ENCODE measurements at regions not wholly inside any gene's neighbourhood (a gene's known extent, or its start where the extent isn't known, plus 50 kb on each side); places are given as distances from the start of the nearest gene placed in this dataset.

DNA sequence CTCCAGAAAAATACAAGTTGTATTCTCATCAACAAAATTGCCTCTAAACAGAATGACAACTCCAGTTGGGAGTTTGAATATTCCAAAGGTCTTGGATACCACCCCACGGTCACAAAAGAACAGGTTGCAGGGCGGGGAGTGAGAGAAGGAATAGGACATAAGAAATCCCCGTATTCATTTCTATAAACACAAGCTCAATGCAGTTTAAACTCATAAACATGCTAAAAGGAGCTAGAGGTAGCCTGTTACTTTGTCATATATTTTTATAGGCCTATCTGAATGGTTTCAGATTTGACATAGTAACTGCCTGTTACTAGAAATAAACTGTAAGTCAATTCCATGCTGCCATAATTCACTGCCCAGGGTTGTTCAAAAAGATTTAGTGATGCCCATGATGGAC, 567.5 kb downstream of the BCL11A start:
- DNase-seq (ENCODE audit: low read depth in 2 of 2), result no peak

DNA sequence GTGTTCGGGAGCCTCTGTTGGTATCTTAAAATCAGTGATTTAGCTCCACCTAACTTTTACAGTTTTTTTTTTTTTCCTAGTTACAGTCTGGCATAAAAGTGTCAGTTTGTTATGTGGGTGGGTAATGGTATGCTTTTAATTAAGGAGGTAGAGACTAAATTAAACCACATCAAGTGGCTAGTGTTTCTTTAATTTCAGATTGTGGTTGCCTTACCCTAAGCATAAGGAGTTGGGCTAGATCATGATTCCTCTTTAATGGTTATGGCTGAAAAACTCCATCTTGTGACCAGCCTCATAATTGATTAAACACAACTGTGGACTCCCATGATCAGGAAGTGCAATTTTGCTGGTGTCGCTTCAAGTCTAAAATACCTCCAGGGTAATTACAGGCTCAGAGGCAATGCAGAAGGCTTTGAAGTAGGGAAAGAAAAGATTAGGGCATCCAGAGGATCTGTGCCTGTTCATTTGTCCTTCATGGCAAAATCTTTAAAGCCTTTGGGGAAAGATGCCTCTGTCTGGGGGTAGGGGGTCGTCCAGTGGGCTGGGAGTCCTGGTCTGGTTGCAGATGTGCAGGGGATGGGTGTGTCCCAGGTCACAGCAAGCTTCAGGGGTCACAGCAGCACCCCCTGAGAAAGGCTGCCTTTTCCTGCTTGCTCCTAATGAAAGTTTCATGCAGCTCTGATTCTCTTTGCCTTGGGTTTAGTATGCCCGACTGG, 579.2 kb downstream of the BCL11A start:
- no peak for DNase-seq (ENCODE audit: low read depth in 2 of 2)

DNA sequence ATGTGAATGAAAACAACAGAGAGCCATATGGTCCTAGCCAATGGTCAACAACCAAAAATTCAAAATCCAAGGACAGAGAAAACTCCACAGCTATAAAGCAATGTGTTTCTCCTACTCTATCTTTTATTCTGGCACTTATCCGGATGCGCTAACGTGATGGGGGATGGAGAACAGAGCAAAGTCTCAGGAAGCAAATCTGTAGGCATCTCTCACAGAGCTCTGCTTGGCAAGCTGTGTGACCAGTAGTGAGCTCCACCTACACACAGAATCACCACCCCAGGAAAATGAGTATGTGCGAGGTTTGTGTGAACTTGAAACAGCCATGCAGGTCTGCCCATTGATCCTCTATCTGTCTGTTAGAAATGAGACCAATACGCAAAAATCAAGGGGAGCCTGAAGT, 584.3 kb downstream of the BCL11A start:
- no peak for DNase-seq (ENCODE audit: low read depth in 2 of 2)

DNA sequence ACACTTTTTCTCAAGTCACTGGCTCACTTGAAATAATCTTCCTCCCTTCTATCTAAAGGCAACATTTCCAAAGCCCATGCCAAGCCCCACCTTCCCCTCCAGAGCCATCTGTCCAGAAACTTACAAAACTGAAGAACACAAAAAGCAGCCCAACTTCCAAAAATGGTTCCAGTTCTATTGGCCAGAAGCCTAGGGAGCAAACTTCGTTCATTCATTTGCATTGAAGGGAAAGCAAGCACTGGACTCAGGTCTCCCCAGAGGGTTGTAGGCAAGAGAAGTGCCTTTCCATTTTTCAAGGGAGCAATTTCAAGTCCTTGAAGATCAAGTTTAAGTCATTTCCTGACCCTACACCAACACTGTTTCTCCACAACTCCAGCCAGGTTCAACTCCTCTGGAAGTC, 585.0 kb downstream of the BCL11A start:
- DNase-seq (ENCODE audit: low read depth in 2 of 2), result no peak

DNA sequence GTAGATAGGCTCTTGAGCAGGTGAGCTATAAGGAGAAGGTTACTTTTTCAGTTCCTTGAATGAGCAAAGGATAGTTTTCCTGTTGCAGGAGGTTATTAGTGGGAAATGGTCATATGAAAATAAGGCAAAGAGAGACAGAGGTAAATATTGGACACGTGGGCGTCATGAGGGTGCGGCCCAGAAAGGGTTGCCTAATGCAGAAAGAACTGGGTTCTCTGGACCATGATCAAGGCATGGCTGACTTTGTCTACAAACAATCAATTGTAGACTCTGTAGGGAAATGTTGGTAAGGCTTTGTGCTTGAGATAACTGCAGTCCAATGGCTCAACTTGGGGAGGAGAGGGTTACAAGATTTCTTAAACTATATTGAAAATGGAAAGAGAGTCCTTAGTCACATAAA, 585.8 kb downstream of the BCL11A start:
- no peak for DNase-seq (ENCODE audit: low read depth in 2 of 2)

DNA sequence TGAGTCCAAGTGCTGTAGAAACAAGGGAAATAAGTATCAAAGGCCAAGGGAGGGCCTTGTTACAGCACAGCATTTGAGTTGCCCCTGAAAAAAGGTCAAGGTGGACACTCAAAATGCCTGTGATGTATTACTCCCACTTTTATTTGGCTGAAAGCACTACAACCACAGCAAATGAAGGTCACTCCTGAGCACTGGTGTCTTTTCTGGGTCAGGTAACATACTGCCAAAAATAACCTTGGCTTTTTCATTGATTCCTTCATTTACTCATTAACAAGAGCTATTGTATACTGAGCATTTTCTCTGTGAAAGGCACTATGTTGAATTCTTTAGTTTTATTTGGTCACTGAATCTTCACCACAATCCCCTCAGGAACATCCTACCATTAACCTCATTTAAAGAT, 590.3 kb downstream of the BCL11A start:
- DNase-seq (ENCODE audit: low read depth in 2 of 2), result no peak

DNA sequence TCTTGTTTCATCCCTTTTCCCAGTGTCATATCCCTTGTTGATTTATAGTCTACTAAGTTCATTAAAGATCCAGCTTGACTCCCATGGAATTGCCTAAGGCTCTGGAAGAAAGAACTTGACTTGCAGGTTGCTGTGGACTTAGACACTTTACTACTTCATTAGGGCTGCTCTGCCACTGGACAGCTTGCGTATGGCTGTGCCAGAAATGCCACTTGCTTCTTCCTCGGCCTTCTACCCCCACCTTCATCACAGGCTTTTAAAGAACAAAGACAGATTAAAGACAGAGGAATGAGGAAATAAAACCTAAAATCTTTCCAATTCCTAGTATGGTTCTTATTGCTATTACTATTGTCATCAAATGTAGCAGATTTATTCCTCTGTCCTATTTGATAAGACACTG, 591.7 kb downstream of the BCL11A start:
- DNase-seq (ENCODE audit: low read depth in 2 of 2), result no peak

DNA sequence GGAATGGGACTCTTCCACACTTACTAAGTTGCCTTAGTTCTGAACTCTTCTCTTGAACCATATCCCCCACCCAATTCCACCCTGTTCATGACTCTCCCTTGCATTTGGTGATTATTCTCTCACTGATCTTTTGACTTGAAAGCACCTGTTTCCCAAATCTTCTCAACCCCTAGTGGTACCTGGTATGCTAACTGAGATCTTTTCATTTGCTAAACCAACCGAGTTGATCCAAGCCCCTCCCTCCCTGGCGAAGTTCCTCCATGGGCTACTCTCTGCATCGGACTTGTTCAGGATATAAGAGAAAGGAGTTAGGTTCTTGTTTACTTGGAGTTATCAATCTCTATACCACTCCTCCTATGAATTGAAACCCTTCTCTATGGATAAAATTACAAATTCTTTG, 593.5 kb downstream of the BCL11A start:
- no peak for DNase-seq (ENCODE audit: low read depth in 2 of 2)

DNA sequence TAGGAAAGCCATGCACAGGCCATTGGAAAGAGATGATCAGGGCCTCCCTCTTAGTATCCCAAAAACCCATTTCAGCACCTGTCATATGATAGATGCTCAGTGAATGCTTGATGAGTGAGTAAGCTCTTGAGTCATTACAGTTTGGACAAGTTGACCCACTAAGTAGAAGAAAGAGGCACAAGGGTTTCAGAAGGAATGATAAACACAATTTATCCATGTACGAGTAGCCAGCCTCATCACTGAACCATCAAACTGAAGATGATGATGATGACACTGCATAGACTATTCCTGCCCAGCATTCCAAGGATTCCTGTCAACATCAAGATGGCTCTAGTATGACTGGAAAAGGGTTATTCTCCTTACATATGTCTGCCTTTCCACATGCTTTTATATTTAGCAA, 596.0 kb downstream of the BCL11A start:
- DNase-seq (ENCODE audit: low read depth in 2 of 2), result no peak

DNA sequence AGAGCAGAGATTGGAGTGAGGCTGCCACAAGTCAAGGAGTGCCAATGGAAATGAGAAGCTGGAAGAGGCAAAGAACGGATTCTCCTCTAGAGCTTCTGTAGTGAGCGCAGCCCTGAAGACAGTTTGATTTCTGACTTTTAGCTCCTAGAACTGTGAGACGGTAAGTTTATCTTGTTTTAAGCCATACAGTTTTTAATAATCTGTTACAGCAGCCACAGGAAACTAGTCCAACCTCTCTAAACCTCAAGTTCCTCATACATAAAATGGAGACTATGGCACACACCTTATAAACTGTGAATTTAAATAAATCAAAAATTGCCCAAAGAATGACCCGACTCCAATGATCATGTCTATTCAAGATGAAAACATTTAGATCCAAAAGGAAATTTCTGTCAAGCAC, 596.5 kb downstream of the BCL11A start:
- DNase-seq (ENCODE audit: low read depth in 2 of 2), result no peak

DNA sequence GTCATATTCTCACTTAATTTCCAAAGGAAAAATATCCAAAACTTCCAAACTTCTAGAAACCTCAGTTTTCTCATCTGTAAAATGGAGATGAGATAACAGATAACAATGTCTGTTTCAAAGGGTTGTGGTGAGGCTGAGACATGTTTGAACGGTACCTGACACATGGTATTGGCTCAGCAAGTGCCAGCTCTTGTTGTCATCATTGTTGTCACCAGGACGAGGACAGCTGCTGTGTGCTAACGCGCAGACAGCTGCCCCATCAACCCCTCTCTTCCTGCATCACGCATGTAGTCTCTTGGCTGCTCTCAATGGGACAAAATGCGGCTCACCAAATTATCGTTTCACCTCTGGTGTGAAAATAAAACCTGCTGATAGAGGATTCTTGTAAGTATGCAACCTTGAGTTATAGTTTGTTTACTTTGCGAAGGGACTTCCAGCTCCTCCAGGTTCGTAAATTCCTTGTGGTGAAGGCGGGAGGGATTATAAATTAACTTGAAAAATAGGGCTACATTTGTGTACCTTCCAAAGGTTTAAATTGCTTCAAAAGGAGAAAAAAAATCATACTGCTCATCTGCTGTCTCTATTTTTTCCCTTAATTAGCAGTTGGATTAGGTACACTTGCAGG, 605.4 kb downstream of the BCL11A start:
- DNase-seq (ENCODE audit: low read depth in 2 of 2), result no peak

DNA sequence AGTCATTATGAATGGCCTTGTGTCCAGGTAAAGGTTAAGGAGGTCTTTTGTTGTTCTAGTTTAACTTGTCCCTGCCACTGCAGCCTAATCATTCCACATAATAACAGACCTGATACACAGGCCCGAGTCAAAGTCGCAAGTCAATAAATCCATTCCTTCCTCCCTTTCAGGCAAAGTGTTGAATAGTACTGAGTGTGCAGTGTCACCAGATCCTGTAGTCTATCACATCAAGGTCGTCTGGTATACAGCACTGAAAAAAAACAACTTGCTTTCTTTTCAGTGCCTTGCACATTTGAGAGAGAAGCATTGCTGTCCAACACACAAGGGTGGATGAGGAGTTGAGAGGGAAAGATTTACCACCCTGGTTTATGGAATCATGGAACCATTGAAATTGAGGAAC, 606.2 kb downstream of the BCL11A start:
- DNase-seq (ENCODE audit: low read depth in 2 of 2), result no peak

DNA sequence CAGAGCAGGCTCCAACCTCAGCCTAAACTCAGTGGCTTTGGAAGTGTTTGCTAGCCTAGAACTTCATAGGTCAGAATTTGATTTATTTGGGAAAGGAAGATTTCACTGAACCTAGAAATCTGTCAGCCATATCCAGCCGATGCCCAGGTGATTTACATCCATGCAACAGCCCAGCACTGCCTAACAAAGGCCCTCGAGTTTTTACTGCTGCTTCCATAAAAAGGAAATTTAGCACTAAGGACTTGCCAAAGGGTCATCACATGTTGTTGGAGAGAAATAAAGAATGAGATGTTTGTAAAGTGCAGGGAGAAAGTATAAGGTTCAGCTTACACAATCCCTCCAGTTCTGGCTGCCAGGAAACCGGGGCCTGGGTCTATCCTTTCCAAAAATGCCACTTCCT, 614.2 kb downstream of the BCL11A start:
- DNase-seq (ENCODE audit: low read depth in 2 of 2), result no peak

DNA sequence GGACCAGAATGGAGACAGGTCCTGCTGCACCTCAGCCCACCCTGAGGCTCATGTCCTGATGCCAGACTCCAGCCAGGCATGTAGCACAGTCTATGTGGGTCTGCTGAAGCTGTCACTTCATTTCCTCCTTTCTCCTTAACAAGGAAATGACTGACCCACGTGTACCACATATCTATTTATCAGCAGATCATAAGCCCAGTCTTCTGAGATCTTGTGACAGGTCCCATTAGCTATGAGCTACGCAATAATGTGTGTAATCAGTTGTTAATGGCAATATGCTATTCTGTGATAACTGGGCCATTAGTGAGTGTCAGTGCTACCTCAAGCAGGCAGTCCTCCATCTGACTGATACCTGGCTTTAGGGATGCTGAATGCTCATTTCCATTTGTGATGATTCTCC, 615.3 kb downstream of the BCL11A start:
- DNase-seq (ENCODE audit: low read depth in 2 of 2), result no peak

DNA sequence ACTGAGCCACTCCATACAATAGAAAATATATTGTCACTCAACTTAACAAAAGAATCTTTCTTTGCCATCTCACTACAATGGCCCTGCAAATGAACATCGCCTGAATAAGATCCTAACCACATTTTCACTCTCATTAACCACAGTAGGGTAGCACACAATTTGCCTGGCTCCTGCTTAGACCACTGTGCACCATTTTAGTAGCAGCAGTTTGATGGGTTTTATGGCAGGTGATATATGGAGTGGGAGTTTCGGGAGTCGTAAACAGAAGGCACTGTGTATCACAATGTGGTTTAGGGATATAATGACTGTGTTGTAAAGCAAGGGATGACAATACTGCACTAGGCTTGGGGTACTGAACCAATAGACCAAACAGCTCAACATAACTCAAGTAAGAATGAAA, 617.4 kb downstream of the BCL11A start:
- DNase-seq (ENCODE audit: low read depth in 2 of 2), result no peak

DNA sequence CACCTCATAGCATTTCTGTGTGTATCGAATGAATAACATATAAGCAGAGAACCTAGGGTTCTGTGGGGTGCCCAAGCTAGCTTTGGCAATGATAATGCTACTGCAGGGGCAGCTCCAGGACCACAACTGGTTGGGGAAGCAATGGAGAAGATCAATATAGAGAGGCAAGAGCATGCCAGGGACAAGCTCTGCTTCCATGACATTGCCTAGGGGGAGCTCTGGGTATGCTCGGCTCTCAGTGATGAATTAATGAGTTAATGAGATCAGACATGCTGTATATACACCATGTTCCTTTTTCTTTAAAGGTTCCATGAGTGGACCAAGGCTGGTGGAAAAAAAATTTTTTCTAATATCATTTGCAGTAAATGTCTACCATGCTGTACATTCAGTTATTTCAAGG, 618.4 kb downstream of the BCL11A start:
- no peak for DNase-seq (ENCODE audit: low read depth in 2 of 2)

DNA sequence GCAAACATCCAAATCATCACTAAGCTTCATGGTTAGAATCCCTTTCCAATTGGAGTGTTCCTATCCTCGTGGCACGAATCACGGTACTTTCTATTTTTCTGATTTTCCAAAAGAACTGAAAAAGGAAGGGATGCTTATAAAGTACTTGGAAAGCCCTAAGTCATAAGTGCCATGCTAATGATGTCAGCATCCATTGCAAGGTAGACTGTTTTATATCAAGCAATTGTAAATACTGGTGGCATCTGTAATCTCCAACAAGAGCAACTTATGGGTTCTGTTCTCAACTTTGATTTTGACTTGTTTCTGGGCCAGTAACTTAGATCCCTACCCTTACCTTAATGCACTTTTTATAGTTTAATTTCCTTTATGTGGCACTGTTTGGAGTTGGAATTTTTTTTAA, 619.5 kb downstream of the BCL11A start:
- DNase-seq (ENCODE audit: low read depth in 2 of 2), result no peak

DNA sequence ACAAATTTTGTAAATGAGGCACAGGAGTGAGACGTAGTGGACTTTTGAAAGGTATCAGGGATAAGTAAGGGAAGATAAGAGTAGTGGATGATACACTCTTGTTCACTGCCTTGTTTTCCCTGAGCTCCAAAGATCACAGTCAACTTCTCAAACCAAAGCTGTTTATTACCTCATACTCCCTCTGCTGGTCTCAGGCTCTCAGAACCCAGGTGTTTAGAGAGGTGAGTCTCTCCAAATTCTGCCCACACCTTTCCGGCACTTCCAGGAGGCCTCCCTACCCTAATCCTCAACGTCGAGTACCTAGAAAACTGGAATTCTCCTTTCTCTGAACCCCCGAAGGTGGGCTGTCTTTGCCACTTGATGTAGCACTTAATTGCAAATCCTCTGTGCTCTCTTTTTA, 621.1 kb downstream of the BCL11A start:
- DNase-seq (ENCODE audit: low read depth in 2 of 2), result no peak

DNA sequence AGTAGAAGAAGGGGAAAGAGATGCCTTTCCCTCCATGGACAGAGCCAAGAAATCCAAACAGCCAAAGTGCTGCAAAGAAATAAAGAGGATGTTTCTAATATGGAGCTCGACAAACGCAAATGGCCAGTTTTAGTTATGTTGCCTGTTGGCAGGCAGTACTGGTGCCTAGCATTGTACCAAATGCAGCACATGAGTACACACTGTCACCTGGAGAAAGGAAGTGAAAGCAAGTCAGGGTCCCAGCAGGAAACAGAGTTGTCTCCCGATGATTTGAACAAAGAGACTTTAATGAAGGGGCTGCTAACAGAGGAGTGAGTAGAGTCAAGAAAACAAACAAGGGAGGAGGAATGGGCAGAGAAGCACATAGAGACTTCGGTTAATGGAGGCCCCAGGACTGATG, 623.0 kb downstream of the BCL11A start:
- DNase-seq (ENCODE audit: low read depth in 2 of 2), result no peak

DNA sequence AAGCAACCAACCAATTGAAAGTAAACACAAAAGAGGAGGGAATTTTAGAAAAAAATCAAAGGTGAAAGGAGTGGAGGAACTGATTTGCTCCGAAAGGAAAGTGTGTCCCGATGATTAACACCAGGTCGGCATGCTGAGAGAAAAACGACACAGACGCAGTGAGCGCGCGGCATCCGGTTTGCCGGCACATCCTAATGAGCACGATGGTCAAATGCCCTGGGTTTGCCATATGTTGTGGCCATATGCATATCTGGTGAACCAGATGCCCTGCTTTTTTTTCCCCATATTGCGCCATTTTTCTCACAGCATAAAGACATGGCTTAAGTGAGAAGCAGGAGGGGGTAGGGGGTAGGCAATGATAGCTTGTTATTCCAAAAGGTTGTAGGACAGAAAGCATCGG, 626.7 kb downstream of the BCL11A start:
- no peak for DNase-seq (ENCODE audit: low read depth in 2 of 2)

DNA sequence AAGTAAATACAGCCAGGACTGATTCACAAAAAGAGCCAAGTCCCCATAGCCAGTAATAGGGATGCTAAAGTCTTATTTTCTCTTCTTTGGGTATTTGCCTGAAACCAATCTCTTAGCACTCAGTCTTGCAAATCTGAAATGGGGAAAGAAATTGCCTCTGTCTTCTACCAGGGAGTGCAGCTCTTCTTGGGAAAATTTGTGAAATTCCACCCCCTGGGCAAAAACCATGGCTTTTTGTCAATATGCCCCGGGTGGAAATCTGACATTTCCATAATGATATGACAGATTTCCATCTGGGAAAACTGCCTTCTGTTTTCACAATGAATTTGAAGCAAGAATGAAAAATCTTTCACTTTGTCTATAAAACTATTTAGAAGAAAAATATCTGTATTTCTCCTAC, 628.1 kb downstream of the BCL11A start:
- DNase-seq (ENCODE audit: low read depth in 2 of 2), result no peak

DNA sequence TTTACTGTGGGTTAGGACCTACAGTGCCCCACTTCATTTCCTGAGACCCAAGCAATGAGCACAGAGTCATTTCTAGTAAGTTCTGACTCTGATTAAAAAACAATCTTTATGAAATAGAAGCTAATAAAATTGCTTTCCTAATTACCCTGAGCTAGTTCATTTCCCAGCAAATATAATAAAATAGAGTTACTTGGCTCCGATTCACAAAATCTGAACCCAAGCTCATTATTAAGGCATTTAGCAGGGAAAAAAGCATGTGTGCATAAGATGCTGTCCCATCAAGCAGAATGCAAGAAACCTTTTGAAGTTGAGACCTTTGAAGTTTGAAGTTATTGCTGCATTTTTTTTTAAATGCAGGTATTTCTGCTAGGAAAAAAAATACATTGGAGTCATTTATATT, 629.1 kb downstream of the BCL11A start:
- no peak for DNase-seq (ENCODE audit: low read depth in 2 of 2)

DNA sequence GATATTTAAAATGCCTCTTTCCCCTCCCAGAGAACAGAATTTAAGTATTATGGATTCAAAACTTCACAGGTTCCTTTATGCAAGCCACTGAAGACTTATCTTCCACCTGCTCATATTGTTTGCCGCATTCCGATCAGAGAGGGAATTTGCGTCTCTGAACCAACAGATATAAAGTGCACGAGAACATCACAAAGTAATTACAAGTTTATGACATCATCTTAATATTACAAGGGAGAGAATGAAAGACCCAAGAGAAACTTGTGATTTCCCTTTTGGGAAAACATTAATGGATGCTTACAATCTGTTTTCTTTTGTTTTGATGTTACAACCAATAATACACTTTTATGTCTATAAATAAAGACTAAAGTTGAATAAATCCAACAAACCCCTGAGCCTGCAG, 631.0 kb downstream of the BCL11A start:
- DNase-seq (ENCODE audit: low read depth in 2 of 2), result no peak

DNA sequence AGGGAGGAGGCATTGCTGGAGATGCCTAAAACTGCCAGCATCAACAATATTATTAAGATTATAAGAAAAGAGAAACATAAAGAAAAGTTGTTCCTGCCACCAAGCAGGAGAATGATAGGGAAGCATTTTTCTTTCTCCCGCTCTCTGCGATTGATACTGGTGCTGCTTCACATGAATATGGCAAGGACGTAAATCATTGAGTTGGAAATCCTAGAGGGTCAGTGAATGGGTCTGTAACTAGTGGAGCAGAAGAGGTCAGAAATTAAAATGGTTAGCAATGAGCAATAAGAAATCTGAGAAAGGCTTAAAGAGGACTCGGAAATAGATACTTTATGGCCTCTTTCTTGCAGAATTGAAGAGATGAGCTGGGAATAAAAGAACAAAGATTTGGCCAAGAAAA, 631.7 kb downstream of the BCL11A start:
- DNase-seq (ENCODE audit: low read depth in 2 of 2), result no peak

All from stimulated activated CD4-positive, alpha-beta T cell treated with anti-CD3 and anti-CD28 coated beads, Interleukin-1b, Interleukin-23, amount 100 ng/mL, for 4 hours (primary cell).